Stimulated activated naive CD8-positive, alpha-beta T cell treated with anti-CD3 and anti-CD28 coated beads, Interleukin-15, amount 100 ng/mL, for 72 hours (primary cell): ENCODE measurements at regions not wholly inside any gene's neighbourhood (a gene's known extent, or its start where the extent isn't known, plus 50 kb on each side); places are given as distances from the start of the nearest gene placed in this dataset.

Experiments used
- ATAC-seq: fragments of 150-1000 bp; cut with Tn5 transposase; 2 replicates; pipeline ENCODE4 v1.10.0; 2021; ENCODE audit warnings: mild to moderate bottlenecking, moderate library complexity
- DNase-seq, 2 donors: peaks; one replicate each; pipeline ENCODE4 v3.0.0; 2021 to 2022
- H3K27ac Mint-ChIP-seq, 2 donors: one replicate each; pipeline ENCODE4 v1.8.0; 2022; ENCODE audit warnings: mild to moderate bottlenecking in 2 of 2, mixed read lengths in 2 of 2, moderate library complexity in 2 of 2
- H3K27me3 Mint-ChIP-seq: one replicate; pipeline ENCODE4 v1.8.0; 2022; ENCODE audit warnings: mixed read lengths
- H3K4me1 Mint-ChIP-seq: one replicate; pipeline ENCODE4 v1.8.0; 2022; ENCODE audit warnings: mild to moderate bottlenecking, mixed read lengths
- H3K4me3 Mint-ChIP-seq, 2 donors: one replicate each; pipeline ENCODE4 v1.8.0; 2022; ENCODE audit warnings: mild to moderate bottlenecking in 2 of 2, mixed read lengths in 2 of 2, moderate library complexity in 1 of 2
- H3K9me3 Mint-ChIP-seq, 2 donors: one replicate each; pipeline ENCODE4 v1.8.0; 2022; ENCODE audit warnings: mixed read lengths in 2 of 2

DNA sequence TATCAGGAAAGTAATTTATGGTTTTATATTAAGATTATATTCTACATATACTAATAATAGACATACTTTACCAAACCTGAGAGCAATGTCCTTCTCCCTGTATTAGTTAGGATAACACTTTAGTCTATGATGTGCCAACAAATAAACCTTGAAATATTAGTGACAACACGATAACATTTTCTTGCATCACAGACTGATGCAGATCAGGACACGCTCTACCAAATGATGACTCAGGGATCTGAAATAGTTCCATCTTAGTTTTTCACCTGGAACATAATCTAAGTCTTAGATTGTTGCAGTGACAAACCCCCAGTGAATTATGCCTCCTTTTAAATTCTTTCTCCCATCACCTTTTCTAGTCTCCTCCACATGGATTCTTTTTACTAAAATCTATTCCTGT, 214.2 kb downstream of the CLCN4 start:
- DNase-seq = no peak
- H3K27me3 Mint-ChIP-seq = no peaks in the 10 kb centered on the region
- no peak for ATAC-seq
- no peaks in the 10 kb centered on the region for H3K4me1 Mint-ChIP-seq
- H3K4me3 Mint-ChIP-seq = no peak overlapping the region
- no peak overlapping the region for H3K27ac Mint-ChIP-seq
- peaks cover 0 to 5% of the 10 kb centered on the region in 2 donors for H3K9me3 Mint-ChIP-seq

GRCh38 chrX:10377427-10377826, 220.7 kb downstream of the CLCN4 start:
- no peak overlapping the region for H3K27ac Mint-ChIP-seq
- no peaks in the 10 kb centered on the region for H3K4me1 Mint-ChIP-seq
- DNase-seq (no peak), ATAC-seq (no peak)
- H3K27me3 Mint-ChIP-seq = no peaks in the 10 kb centered on the region
- no peak overlapping the region for H3K4me3 Mint-ChIP-seq
- no peaks in the 10 kb centered on the region for H3K9me3 Mint-ChIP-seq

- Mint-ChIP-seq H3K9me3 (no peaks in the 10 kb centered on the region), H3K27me3 (no peaks in the 10 kb centered on the region), H3K4me3 (no peak overlapping the region), H3K27ac (no peak overlapping the region), H3K4me1 (no peaks in the 10 kb centered on the region)
- ATAC-seq (no peak), DNase-seq (no peak)
Measured at GRCh38 chrX:10379878-10380277, 223.1 kb downstream of the CLCN4 start.

GRCh38 chrX:10380300-10380699, 223.5 kb downstream of the CLCN4 start:
- Mint-ChIP-seq H3K27me3 (no peaks in the 10 kb centered on the region), H3K27ac (no peak overlapping the region), H3K4me3 (no peak overlapping the region), H3K4me1 (no peaks in the 10 kb centered on the region), H3K9me3 (no peaks in the 10 kb centered on the region)
- ATAC-seq (no peak), DNase-seq (no peak)

DNA sequence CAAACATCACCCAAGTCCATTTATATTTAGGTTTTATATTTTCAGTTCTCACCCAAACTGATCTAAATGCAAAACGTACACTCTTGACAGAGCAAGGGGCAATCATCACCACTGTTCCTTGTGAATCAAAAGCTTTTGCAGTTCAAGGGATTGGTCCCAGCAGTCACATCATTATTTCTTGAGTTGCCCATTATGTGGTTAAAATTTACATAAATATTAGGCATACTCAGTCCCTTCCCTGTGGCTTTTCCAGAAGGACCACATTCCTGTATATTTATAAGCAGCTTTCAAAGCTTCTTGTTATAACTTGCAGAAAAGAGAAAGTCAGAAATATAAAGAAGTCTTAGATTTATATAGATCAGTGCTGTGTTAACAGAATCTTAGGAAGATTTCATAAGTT, 224.4 kb downstream of the CLCN4 start:
- Mint-ChIP-seq H3K27ac (no peak overlapping the region), H3K4me1 (no peaks in the 10 kb centered on the region), H3K27me3 (no peaks in the 10 kb centered on the region), H3K4me3 (no peak overlapping the region), H3K9me3 (no peaks in the 10 kb centered on the region)
- DNase-seq (no peak), ATAC-seq (no peak)

GRCh38 chrX:10387011-10387410, 230.2 kb downstream of the CLCN4 start:
- Mint-ChIP-seq H3K27ac (no peak overlapping the region), H3K27me3 (no peaks in the 10 kb centered on the region), H3K9me3 (no peaks in the 10 kb centered on the region), H3K4me3 (no peak overlapping the region), H3K4me1 (no peaks in the 10 kb centered on the region)
- no peak for DNase-seq
- ATAC-seq = no peak

- ATAC-seq (no peak), DNase-seq (no peak)
- H3K4me1 Mint-ChIP-seq = no peaks in the 10 kb centered on the region
- H3K27ac Mint-ChIP-seq = no peak overlapping the region
- no peak overlapping the region for H3K4me3 Mint-ChIP-seq
- no peaks in the 10 kb centered on the region for H3K9me3 Mint-ChIP-seq
- H3K27me3 Mint-ChIP-seq = no peaks in the 10 kb centered on the region
Measured at GRCh38 chrX:10390187-10390586, 230.2 kb downstream of the MID1 start.

GRCh38 chrX:10393241-10393640, 227.1 kb downstream of the MID1 start:
- Mint-ChIP-seq H3K4me3 (no peak overlapping the region), H3K4me1 (no peaks in the 10 kb centered on the region), H3K27me3 (no peaks in the 10 kb centered on the region), H3K9me3 (peaks cover 0 to 5% of the 10 kb centered on the region in 2 donors), H3K27ac (no peak overlapping the region)
- DNase-seq = no peak
- ATAC-seq = no peak

- Mint-ChIP-seq H3K9me3 (peaks cover 0 to 5% of the 10 kb centered on the region in 2 donors), H3K4me3 (no peak overlapping the region), H3K4me1 (no peaks in the 10 kb centered on the region), H3K27me3 (no peaks in the 10 kb centered on the region), H3K27ac (no peak overlapping the region)
- no peak for DNase-seq
- no peak for ATAC-seq
Measured at GRCh38 chrX:10393899-10394298, 226.5 kb downstream of the MID1 start.

GRCh38 chrX:10395179-10395578, 225.2 kb downstream of the MID1 start:
- Mint-ChIP-seq H3K4me1 (no peaks in the 10 kb centered on the region), H3K27ac (no peak overlapping the region), H3K9me3 (peaks cover 0 to 5% of the 10 kb centered on the region in 2 donors), H3K27me3 (no peaks in the 10 kb centered on the region), H3K4me3 (no peak overlapping the region)
- no peak for DNase-seq
- no peak for ATAC-seq
